Caco-2 (cell line): ENCODE measurements at regions not wholly inside any gene's neighbourhood (a gene's known extent, or its start where the extent isn't known, plus 50 kb on each side); places are given as distances from the start of the nearest gene placed in this dataset.
A peak's percentile ranks its signal among the peaks of the same experiment; 100 is the strongest.

Source experiments
- BruUV-seq: library from RNA; stranded (reverse); fragments of 400-500 nt; replicated peaks from 2 replicates; lab custom pipeline; 2021; lab: Mats Ljungman, UMichigan
- CTCF ChIA-PET: fragments of 300-600 bp; sonication (Branson Sonifier 250); formaldehyde crosslinking; loops from one replicate; lab custom pipeline; 2022; ENCODE audit warnings: antibody characterized with exemption; lab: Charles Lee
- POLR2A ChIA-PET: fragments of 300-600 bp; sonication (Branson Sonifier 250); formaldehyde crosslinking; loops from one replicate; lab custom pipeline; 2022; ENCODE audit warnings: antibody characterized with exemption; lab: Charles Lee
- DNase-seq, 2 experiments: peaks; one replicate each; pipeline versions ENCODE4 v3.0.0 to v3.0.0-alpha.2; 2020 to 2022
- H3K27me3 ChIP-seq: replicated peaks from 2 replicates; pipeline ENCODE4 v1.6.0; 2011; ENCODE audit warnings: low read length; ENCODE audit not compliant: control insufficient read depth, insufficient read depth
- H3K36me3 ChIP-seq: 2 replicates; pipeline ENCODE4 v1.5.1; 2011; ENCODE audit warnings: low read length; ENCODE audit not compliant: control insufficient read depth, insufficient read depth
- H3K4me1 ChIP-seq: fragments of 250-450 bp; sonication (Bioruptor Pico); 2 replicates; pipeline ENCODE4 v1.5.1; 2020; ENCODE audit warnings: mild to moderate bottlenecking
- H3K4me3 ChIP-seq: 2 replicates; pipeline ENCODE4 v1.5.1; 2011; ENCODE audit warnings: low read depth, mild to moderate bottlenecking, control low read depth, low read length
- H3K9me3 ChIP-seq: fragments of 250-450 bp; sonication (Bioruptor Pico); 2 replicates; pipeline ENCODE4 v1.5.1; 2020; ENCODE audit warnings: mild to moderate bottlenecking, moderate library complexity
- H3K27ac Mint-ChIP-seq: one replicate; pipeline ENCODE4 v1.8.0; 2022; ENCODE audit warnings: mixed read lengths; ENCODE audit not compliant: unreplicated experiment
- H3K27me3 Mint-ChIP-seq: one replicate; pipeline ENCODE4 v1.8.0; 2022; ENCODE audit warnings: mixed read lengths; ENCODE audit not compliant: insufficient read depth, unreplicated experiment
- H3K36me3 Mint-ChIP-seq: one replicate; pipeline ENCODE4 v1.8.0; 2022; ENCODE audit warnings: mild to moderate bottlenecking, mixed read lengths; ENCODE audit not compliant: insufficient read depth, unreplicated experiment
- H3K4me1 Mint-ChIP-seq: one replicate; pipeline ENCODE4 v1.8.0; 2022; ENCODE audit warnings: low read depth, mixed read lengths; ENCODE audit not compliant: unreplicated experiment
- H3K4me3 Mint-ChIP-seq: one replicate; pipeline ENCODE4 v1.8.0; 2022; ENCODE audit warnings: mild to moderate bottlenecking, moderate library complexity, mixed read lengths; ENCODE audit not compliant: unreplicated experiment
- H3K9me3 Mint-ChIP-seq: one replicate; pipeline ENCODE4 v1.8.0; 2022; ENCODE audit warnings: mixed read lengths; ENCODE audit not compliant: unreplicated experiment
- CTCF ChIP-seq, 2 experiments: fragments of 200-600 bp in 1 of 2; IDR thresholded peaks; 1 replicate in 1 of 2; 2 replicates in 1 of 2; pipeline versions ENCODE4 v1.5.1 to v1.8.0; 2011 to 2022; ENCODE audit warnings: antibody characterized with exemption in 1 of 2, control low read depth in 1 of 2, inconsistent platforms in 1 of 2, low read depth in 1 of 2, low read length in 1 of 2, mild to moderate bottlenecking in 1 of 2, moderate library complexity in 1 of 2; ENCODE audit not compliant: insufficient read depth in 1 of 2, severe bottlenecking in 1 of 2, unreplicated experiment in 1 of 2
- intact Hi-C: fragments of 100-400 bp; cut with micrococcal nuclease; formaldehyde crosslinking; loops from one replicate; pipeline ENCODE4 v1.10.0; 2022; ENCODE audit not compliant: unreplicated experiment

DNA sequence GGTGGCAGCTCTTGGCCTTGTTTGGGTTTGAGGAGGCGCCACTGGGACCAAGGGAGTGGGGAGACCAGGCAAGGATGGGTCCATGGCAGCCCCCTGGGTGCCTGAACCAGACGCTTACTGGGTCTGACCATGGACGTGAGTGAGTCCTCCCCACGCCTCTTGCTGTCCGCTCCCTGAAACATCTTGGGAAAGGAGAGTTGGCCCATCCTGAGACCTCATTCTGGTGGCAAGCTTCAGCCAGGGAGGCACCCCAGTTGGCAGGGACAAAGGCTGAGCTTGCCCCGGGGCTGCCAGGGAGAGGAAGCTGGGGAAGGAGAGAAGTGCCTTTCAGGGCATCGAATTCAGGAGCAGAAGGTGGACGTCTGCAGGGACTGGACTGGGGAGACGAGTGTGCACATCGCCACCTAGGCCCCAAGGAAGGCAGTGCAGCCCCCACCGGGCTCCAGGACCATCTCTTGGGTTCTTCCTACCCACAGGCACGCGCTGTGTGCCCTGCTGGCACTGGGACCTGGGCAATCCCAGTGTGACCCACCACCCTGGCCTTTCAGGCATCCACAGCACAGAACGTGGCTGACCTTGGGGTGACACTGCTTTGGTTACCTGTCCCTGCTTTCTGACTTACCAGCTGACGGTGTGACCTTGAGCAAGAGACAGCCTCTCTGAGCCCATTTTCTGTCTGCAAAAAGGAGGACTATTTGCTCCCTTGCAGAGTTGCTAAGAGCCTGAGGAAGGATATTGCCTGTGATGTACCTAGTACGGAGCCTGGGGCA is 132.9 kb upstream of the WNT4 start:
- Mint-ChIP-seq H3K9me3 (peaks cover 15% of the 10 kb centered on the region), H3K27me3 (no peaks in the 10 kb centered on the region), H3K27ac (no peak overlapping the region), H3K36me3 (no peaks in the 10 kb centered on the region), H3K4me3 (no peak overlapping the region), H3K4me1 (peaks cover 13% of the 10 kb centered on the region)
- no TSS peak for BruUV-seq
- intact Hi-C loops = loop anchor here (5.0 kb wide), 3 partner anchors 49 to 144 kb away; no protein-coding TSS in a partner anchor
- CTCF ChIA-PET = interaction anchor here (0.6 to 1.4 kb wide), 5 partner anchors 10 to 872 kb away, joined by 3 to 5 read pairs (median 4); partner anchors contain the start of gene WNT4
- H3K4me1 ChIP-seq = peaks cover 15% of the 10 kb centered on the region
- no peaks in the 10 kb centered on the region for H3K36me3 ChIP-seq
- no peaks in the 10 kb centered on the region for H3K9me3 ChIP-seq
- H3K4me3 ChIP-seq = no peak overlapping the region
- no peaks in the 10 kb centered on the region for H3K27me3 ChIP-seq
- TF ChIP-seq CTCF (IDR thresholded peaks at IDR 0.05; ENCODE audit: insufficient read depth in 1 of 2, low read depth in 1 of 2, low read length in 1 of 2, severe bottlenecking in 1 of 2, unreplicated experiment in 1 of 2) = peak; percentile 85 to 90
- DNase-seq = peak; percentile 68 to 79
- POLR2A ChIA-PET = no interaction called here

DNA sequence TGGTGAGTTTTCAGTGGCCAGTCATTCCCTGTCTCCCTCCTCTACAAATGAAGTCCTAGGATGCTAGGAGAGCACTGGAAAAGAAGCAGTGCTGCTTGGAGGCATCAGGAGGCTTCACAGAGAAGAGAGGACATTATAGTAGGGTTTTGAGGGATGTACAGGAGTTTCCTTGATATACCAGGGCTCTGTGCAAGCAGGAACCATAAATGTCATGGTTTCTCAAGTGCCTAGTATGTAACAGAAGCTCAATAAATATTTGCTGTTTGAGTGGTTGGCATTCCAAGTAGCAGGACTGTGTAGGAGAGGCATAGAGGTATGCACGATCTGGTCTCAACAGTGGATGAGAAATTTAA is 133.5 kb upstream of the WNT4 start:
- H3K4me1 ChIP-seq = peaks cover 15% of the 10 kb centered on the region
- BruUV-seq = no TSS peak
- no peaks in the 10 kb centered on the region for H3K36me3 ChIP-seq
- Mint-ChIP-seq H3K36me3 (no peaks in the 10 kb centered on the region), H3K4me1 (peaks cover 13% of the 10 kb centered on the region), H3K4me3 (no peak overlapping the region), H3K27me3 (no peaks in the 10 kb centered on the region), H3K9me3 (peaks cover 15% of the 10 kb centered on the region), H3K27ac (no peak overlapping the region)
- ChIA-PET CTCF (interaction anchor here (1.0 kb wide), 1 partner anchor 9 kb away, joined by 4 read pairs; no protein-coding TSS in a partner anchor), POLR2A (no interaction called here)
- intact Hi-C loops = loop anchor here (5.0 kb wide), 3 partner anchors 49 to 144 kb away; no protein-coding TSS in a partner anchor
- no peak for DNase-seq
- no peaks in the 10 kb centered on the region for H3K9me3 ChIP-seq
- H3K4me3 ChIP-seq = no peak overlapping the region
- no peak for TF ChIP-seq CTCF (IDR thresholded peaks at IDR 0.05; ENCODE audit: insufficient read depth in 1 of 2, low read depth in 1 of 2, low read length in 1 of 2, severe bottlenecking in 1 of 2, unreplicated experiment in 1 of 2)
- no peaks in the 10 kb centered on the region for H3K27me3 ChIP-seq

- TF ChIP-seq CTCF (IDR thresholded peaks at IDR 0.05; ENCODE audit: insufficient read depth in 1 of 2, low read depth in 1 of 2, low read length in 1 of 2, severe bottlenecking in 1 of 2, unreplicated experiment in 1 of 2) = no peak
- ChIA-PET POLR2A (no interaction called here), CTCF (no interaction called here)
- Histone ChIP-seq H3K9me3 (no peaks in the 10 kb centered on the region), H3K27me3 (no peaks in the 10 kb centered on the region), H3K36me3 (no peaks in the 10 kb centered on the region), H3K4me3 (no peak overlapping the region), H3K4me1 (peaks cover 15% of the 10 kb centered on the region)
- H3K27me3 Mint-ChIP-seq = no peaks in the 10 kb centered on the region
- no peaks in the 10 kb centered on the region for H3K36me3 Mint-ChIP-seq
- no peak overlapping the region for H3K4me3 Mint-ChIP-seq
- intact Hi-C loops = loop anchor here (5.0 kb wide), 3 partner anchors 50 to 145 kb away; no protein-coding TSS in a partner anchor
- DNase-seq = no peak
- BruUV-seq = no TSS peak
- no peak overlapping the region for H3K27ac Mint-ChIP-seq
- H3K4me1 Mint-ChIP-seq = peaks cover 13% of the 10 kb centered on the region
- H3K9me3 Mint-ChIP-seq = peaks cover 15% of the 10 kb centered on the region
These were observed 134.8 kb upstream of the WNT4 start for GRCh38 chr1:22277662-22278061.
